GM21576 (cell line): ENCODE measurements at regions not wholly inside any gene's neighbourhood (a gene's known extent, or its start where the extent isn't known, plus 50 kb on each side); places are given as distances from the start of the nearest gene placed in this dataset.

Experiments
- ATAC-seq: cut with Tn5 transposase; IDR thresholded peaks from one replicate; pipeline ENCODE4 v1.9.1; 2021; ENCODE audit warnings: mild to moderate bottlenecking, moderate library complexity; ENCODE audit not compliant: unreplicated experiment

- no peak for ATAC-seq
These were observed 189.0 kb upstream of the CELF2 start for GRCh38 chr10:10828623-10829022.

GRCh38 chr10:10829576-10829975, 188.1 kb upstream of the CELF2 start:
- no peak for ATAC-seq

- ATAC-seq, result no peak
These were observed 187.2 kb upstream of the CELF2 start for GRCh38 chr10:10830293-10830986.

GRCh38 chr10:10831085-10831484, 186.6 kb upstream of the CELF2 start:
- no peak for ATAC-seq

GRCh38 chr10:10833955-10834354, 183.7 kb upstream of the CELF2 start:
- ATAC-seq, result no peak

GRCh38 chr10:10844251-10844650, 173.4 kb upstream of the CELF2 start:
- no peak for ATAC-seq

GRCh38 chr10:10845185-10845584, 172.5 kb upstream of the CELF2 start:
- ATAC-seq, result no peak

GRCh38 chr10:10845826-10846503, 171.7 kb upstream of the CELF2 start:
- ATAC-seq, result no peak

GRCh38 chr10:10846504-10846900, 171.2 kb upstream of the CELF2 start:
- ATAC-seq, result no peak

GRCh38 chr10:10847387-10847786, 170.3 kb upstream of the CELF2 start:
- ATAC-seq, result no peak

GRCh38 chr10:10848488-10849111, 169.1 kb upstream of the CELF2 start:
- ATAC-seq, result no peak

- no peak for ATAC-seq
These were observed 168.4 kb upstream of the CELF2 start for GRCh38 chr10:10849306-10849705.

- no peak for ATAC-seq
These were observed 167.5 kb upstream of the CELF2 start for GRCh38 chr10:10850214-10850613.

- no peak for ATAC-seq
These were observed 165.2 kb upstream of the CELF2 start for GRCh38 chr10:10852464-10852863.

GRCh38 chr10:10853954-10854353, 163.7 kb upstream of the CELF2 start:
- no peak for ATAC-seq

GRCh38 chr10:10854725-10855124, 162.9 kb upstream of the CELF2 start:
- ATAC-seq, result no peak

- peak; percentile 62 for ATAC-seq
These were observed 162.5 kb upstream of the CELF2 start for GRCh38 chr10:10855151-10855581.

GRCh38 chr10:10860455-10860976, 157.2 kb upstream of the CELF2 start:
- ATAC-seq, result no peak

GRCh38 chr10:10865303-10865702, 152.4 kb upstream of the CELF2 start:
- ATAC-seq, result no peak

GRCh38 chr10:10865913-10866312, 151.8 kb upstream of the CELF2 start:
- ATAC-seq, result no peak

GRCh38 chr10:10869592-10869991, 148.1 kb upstream of the CELF2 start:
- peak; percentile 75 for ATAC-seq
